ENCODE measurements at regions not wholly inside any gene's neighbourhood (a gene's known extent, or its start where the extent isn't known, plus 50 kb on each side); places are given as distances from the start of the nearest gene placed in this dataset.
"Not testable (repeated sequence)": the region's sequence is repeated elsewhere in the genome, so short reads cannot be mapped to it uniquely, and the experiment has no call there.

DNA sequence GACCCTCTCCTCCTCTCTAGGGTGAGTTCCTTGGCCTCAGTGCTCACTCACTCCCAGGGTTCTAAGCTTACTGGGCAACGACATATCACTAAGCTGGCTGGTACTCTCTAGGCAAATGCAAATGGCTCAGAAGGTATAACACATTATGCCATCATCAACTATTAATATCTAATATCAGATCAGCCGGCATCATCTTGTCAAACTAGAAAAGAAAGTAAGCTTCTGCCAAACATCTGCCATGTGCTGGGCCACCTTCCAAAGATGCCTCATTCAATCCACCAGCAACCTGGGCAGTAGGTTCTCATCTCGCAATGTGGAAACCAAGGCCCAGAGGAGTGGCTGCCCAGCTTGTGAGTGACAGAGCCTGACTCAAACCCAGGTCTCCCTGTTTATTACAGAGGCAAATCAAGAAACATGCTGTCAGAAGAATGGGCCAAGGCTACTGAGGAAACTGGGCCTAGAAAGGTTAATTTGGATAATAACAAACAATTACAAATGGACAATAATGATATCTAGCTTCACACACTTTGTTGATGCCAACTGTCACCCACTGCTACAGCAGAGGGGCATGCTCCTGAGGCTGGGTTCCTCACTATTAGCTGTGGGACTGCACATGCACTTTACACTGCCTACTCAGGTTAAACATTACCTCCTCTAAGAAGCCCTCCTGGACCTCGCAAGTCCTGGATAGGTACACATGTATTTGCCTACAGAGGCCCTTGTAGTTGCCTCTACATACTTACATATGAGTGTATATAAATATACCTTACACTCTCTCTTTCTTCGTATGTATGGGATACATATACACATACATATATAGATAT, 183.3 kb upstream of the JUN start:
- DNase-seq (ENCODE audit: low read depth) = no peak
- H3K4me3 ChIP-seq (ENCODE audit: low read length) = no peak overlapping the region
- TF ChIP-seq, protein P1, sequence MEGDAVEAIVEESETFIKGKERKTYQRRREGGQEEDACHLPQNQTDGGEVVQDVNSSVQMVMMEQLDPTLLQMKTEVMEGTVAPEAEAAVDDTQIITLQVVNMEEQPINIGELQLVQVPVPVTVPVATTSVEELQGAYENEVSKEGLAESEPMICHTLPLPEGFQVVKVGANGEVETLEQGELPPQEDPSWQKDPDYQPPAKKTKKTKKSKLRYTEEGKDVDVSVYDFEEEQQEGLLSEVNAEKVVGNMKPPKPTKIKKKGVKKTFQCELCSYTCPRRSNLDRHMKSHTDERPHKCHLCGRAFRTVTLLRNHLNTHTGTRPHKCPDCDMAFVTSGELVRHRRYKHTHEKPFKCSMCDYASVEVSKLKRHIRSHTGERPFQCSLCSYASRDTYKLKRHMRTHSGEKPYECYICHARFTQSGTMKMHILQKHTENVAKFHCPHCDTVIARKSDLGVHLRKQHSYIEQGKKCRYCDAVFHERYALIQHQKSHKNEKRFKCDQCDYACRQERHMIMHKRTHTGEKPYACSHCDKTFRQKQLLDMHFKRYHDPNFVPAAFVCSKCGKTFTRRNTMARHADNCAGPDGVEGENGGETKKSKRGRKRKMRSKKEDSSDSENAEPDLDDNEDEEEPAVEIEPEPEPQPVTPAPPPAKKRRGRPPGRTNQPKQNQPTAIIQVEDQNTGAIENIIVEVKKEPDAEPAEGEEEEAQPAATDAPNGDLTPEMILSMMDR (IDR thresholded peaks at IDR 0.05; ENCODE audit: insufficient read depth, low read depth, low read length, missing control alignments) = no peak

DNA sequence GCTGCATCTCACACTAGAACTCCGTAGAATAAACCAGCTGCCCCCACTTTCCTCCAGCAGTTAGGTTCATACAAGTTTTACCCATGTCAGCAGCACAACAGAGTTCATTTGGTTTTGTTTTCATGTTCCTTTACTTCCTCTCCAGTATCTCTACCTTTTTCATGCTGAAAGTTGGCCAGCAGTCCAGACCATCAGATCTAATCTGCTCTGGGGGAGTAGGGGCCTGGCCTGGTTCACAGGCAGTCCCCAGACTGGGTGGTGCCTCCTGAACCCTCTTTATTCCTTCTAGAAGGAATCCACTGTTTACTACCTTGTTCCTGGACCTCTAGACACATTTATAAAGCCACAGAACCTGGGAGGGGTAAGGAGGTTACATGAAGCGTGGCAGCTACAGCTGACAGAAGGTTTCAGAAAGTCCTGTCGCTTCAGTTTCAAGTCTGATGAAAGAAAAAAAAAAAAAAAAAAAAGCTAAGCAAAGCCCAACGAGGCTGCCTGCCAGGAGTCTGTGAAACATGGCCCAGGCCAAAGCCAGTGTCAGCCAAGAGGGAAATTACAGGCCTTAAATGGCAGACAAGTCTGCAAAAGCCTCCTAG, 184.6 kb upstream of the JUN start:
- TF ChIP-seq, protein P1 (IDR thresholded peaks at IDR 0.05; ENCODE audit: insufficient read depth, low read depth, low read length, missing control alignments) = no peak
- H3K4me3 ChIP-seq (ENCODE audit: low read length) = no peak overlapping the region
- DNase-seq (ENCODE audit: low read depth) = no peak

DNA sequence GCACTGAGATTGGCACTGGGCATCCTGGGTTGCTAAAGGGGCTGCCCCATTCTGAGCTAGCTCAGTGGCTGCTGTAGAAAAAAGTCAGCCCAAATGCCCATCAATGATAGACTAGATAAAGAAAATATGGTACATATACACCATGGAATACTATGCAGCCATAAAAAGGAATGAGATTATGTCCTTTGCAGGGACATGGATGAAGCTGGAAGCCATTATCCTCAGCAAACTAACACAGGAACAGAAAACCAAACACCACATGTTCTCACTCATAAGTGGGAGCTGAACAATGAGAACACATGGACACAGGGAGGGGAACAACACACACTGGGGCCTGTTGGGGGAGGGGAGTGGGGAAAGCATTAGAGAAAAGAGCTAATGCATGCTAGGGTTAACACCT, 185.3 kb upstream of the JUN start:
- not testable (repeated sequence) for H3K4me3 ChIP-seq (ENCODE audit: low read length); DNase-seq (ENCODE audit: low read depth)

GRCh38 chr1:58971629-58972140, 187.8 kb upstream of the JUN start:
- DNase-seq (ENCODE audit: low read depth) = peak; percentile 82
- H3K4me3 ChIP-seq (ENCODE audit: low read length) = no peak overlapping the region
- TF ChIP-seq, protein P1 (IDR thresholded peaks at IDR 0.05; ENCODE audit: insufficient read depth, low read depth, low read length, missing control alignments) = no peak

DNA sequence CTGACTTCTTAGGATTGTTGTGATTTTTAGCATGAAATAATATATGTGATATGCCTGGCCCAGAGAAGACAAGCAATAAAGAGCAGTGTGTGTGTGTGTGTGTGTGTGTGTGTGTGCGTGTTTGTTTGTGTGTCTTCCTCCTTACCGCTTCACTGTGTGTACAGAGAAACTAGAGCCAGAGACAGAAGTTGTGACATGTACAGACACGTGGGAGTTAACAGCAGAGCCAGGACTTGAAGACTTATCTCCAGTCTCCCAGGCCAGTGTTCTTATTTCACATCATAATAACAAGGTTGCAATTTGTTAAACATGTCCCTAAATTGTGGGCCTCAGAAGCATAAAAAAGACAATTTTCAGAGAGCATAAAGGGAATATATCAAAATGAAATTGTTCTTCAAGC, 192.0 kb upstream of the JUN start:
- TF ChIP-seq, protein P1 (IDR thresholded peaks at IDR 0.05; ENCODE audit: insufficient read depth, low read depth, low read length, missing control alignments) = no peak
- DNase-seq (ENCODE audit: low read depth) = peak; percentile 88
- no peak overlapping the region for H3K4me3 ChIP-seq (ENCODE audit: low read length)

DNA sequence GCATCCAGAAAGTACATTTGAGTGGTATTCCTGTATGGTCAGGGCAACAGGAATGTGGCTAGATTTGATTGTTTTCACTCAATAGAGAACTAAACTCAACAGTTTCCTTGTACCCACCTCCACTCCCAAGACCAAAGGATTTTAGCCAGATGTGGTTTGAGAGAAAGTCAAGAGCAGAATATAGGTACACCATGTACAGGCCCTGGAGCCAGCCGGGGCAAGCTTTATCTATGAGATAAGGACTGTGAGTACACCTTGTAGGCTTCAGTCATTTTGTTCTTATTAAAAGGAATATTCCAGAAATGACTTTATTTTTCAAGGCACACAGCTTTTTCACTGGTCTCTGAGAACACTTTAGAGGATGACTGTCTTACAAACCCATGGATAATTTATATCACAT, 192.4 kb upstream of the JUN start:
- TF ChIP-seq, protein P1 (IDR thresholded peaks at IDR 0.05; ENCODE audit: insufficient read depth, low read depth, low read length, missing control alignments) = no peak
- H3K4me3 ChIP-seq (ENCODE audit: low read length) = no peak overlapping the region
- DNase-seq (ENCODE audit: low read depth) = no peak

DNA sequence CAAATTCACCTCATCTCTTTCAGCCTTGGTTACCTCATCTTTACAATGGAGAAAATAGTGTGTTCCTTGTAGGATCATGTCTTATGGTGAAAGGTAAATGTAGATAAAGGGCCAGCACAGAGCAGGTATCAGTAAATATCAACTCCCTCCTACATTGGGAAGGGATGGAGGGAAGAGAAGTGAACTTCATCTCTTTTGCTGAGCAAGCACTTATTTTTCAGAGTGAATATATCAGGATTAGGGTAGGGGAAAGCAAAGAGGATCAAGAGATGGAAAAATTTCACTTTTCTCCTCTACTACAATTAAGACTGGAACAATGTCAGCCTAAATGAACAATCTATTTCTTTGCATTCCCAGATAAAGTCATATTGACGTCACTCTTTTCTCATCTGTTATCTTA, 193.8 kb upstream of the JUN start:
- TF ChIP-seq, protein P1 (IDR thresholded peaks at IDR 0.05; ENCODE audit: insufficient read depth, low read depth, low read length, missing control alignments) = no peak
- no peak for DNase-seq (ENCODE audit: low read depth)

More for the DNA sequence above, 193.8 kb upstream of the JUN start:
- H3K4me3 ChIP-seq (ENCODE audit: low read length) = no peak overlapping the region
